Ascending aorta (tissue), 2 donors: ENCODE measurements at regions not wholly inside any gene's neighbourhood (a gene's known extent, or its start where the extent isn't known, plus 50 kb on each side); places are given as distances from the start of the nearest gene placed in this dataset.

ENCODE experiments used
- DNase-seq, 2 donors: peaks; one replicate each; pipeline ENCODE4 v3.0.0-alpha.2; 2019; ENCODE audit warnings: low spot score in 2 of 2
- H3K27ac ChIP-seq, 2 donors: fragments of 200-600 bp; sonication (generic); one replicate each; pipeline ENCODE4 v1.5.1; 2016 to 2017; ENCODE audit warnings: mild to moderate bottlenecking in 1 of 2
- H3K27me3 ChIP-seq: fragments of 200-600 bp; sonication (generic); one replicate; pipeline ENCODE4 v1.5.1; 2017
- H3K36me3 ChIP-seq, 2 donors: fragments of 200-600 bp; sonication (generic); one replicate each; pipeline ENCODE4 v1.5.1; 2016
- H3K4me1 ChIP-seq, 2 donors: fragments of 200-600 bp; sonication (generic); one replicate each; pipeline ENCODE4 v1.5.1; 2016 to 2017; ENCODE audit warnings: mild to moderate bottlenecking in 1 of 2
- H3K4me3 ChIP-seq, 2 donors: fragments of 200-600 bp; sonication (generic); one replicate each; pipeline ENCODE4 v1.5.1; 2016 to 2017; ENCODE audit warnings: mild to moderate bottlenecking in 1 of 2
- H3K9me3 ChIP-seq, 2 donors: fragments of 200-600 bp; sonication (generic); one replicate each; pipeline ENCODE4 v1.5.1; 2016
- CTCF ChIP-seq, 3 experiments: fragments of 200-600 bp in 2 of 3; fragments of 450-650 bp in 1 of 3; sonication (generic) in 2 of 3; IDR thresholded peaks; one replicate each; pipeline ENCODE4 v1.5.1; 2016 to 2019; ENCODE audit warnings: antibody characterized with exemption in 3 of 3, mild to moderate bottlenecking in 1 of 3, moderate library complexity in 1 of 3
- intact Hi-C: fragments of 100-400 bp; cut with DNase I; formaldehyde crosslinking; loops from one replicate; pipeline ENCODE4 v1.15.1; 2023

- no peak overlapping the region for H3K4me3 ChIP-seq
- H3K27ac ChIP-seq, result peak overlapping the region; percentile 63 to 70
- no peaks in the 10 kb centered on the region for H3K27me3 ChIP-seq
- no peak for TF ChIP-seq CTCF (IDR thresholded peaks at IDR 0.05)
- H3K9me3 ChIP-seq, result no peaks in the 10 kb centered on the region
- DNase-seq, result no peak
- intact Hi-C loops, result loop anchor here (5.0 kb wide), 1 partner anchor 32 kb away; no protein-coding TSS in a partner anchor
- peaks cover 0 to 35% of the 10 kb centered on the region in 2 donors for H3K4me1 ChIP-seq
- no peaks in the 10 kb centered on the region for H3K36me3 ChIP-seq
These were observed 223.5 kb upstream of the BLID start for GRCh38 chr11:122339436-122340060.

- intact Hi-C loops, result no loop called here
- H3K4me3 ChIP-seq, result peak overlapping the region; percentile 22 to 50
These were observed 221.7 kb upstream of the BLID start for GRCh38 chr11:122337704-122338103.

GRCh38 chr11:122337241-122337640, 221.2 kb upstream of the BLID start:
- TF ChIP-seq CTCF (IDR thresholded peaks at IDR 0.05), result no peak
- H3K4me1 ChIP-seq, result peaks cover 0 to 22% of the 10 kb centered on the region in 2 donors
- no peaks in the 10 kb centered on the region for H3K27me3 ChIP-seq
- peak overlapping the region; percentile 80 to 81 for H3K27ac ChIP-seq
- H3K4me3 ChIP-seq, result peak overlapping the region; percentile 22 to 50
- no peaks in the 10 kb centered on the region for H3K36me3 ChIP-seq
- intact Hi-C loops, result no loop called here
- no peaks in the 10 kb centered on the region for H3K9me3 ChIP-seq
- DNase-seq, result no peak

More at GRCh38 chr11:122337704-122338103, 221.7 kb upstream of the BLID start:
- peak overlapping the region; percentile 80 to 81 for H3K27ac ChIP-seq
- no peaks in the 10 kb centered on the region for H3K27me3 ChIP-seq
- no peak for TF ChIP-seq CTCF (IDR thresholded peaks at IDR 0.05)
- no peak for DNase-seq
- no peaks in the 10 kb centered on the region for H3K9me3 ChIP-seq
- H3K36me3 ChIP-seq, result no peaks in the 10 kb centered on the region
- H3K4me1 ChIP-seq, result peaks cover 0 to 26% of the 10 kb centered on the region in 2 donors

- no peak for DNase-seq
- intact Hi-C loops, result no loop called here
- TF ChIP-seq CTCF (IDR thresholded peaks at IDR 0.05), result no peak
- Histone ChIP-seq H3K4me3 (peak overlapping the region in 1 of 2 donors; percentile 50), H3K4me1 (peaks cover 0 to 21% of the 10 kb centered on the region in 2 donors), H3K27me3 (no peaks in the 10 kb centered on the region), H3K9me3 (no peaks in the 10 kb centered on the region), H3K27ac (peak overlapping the region; percentile 80 to 81), H3K36me3 (no peaks in the 10 kb centered on the region)
These were observed 220.7 kb upstream of the BLID start for GRCh38 chr11:122336706-122337105.

DNA sequence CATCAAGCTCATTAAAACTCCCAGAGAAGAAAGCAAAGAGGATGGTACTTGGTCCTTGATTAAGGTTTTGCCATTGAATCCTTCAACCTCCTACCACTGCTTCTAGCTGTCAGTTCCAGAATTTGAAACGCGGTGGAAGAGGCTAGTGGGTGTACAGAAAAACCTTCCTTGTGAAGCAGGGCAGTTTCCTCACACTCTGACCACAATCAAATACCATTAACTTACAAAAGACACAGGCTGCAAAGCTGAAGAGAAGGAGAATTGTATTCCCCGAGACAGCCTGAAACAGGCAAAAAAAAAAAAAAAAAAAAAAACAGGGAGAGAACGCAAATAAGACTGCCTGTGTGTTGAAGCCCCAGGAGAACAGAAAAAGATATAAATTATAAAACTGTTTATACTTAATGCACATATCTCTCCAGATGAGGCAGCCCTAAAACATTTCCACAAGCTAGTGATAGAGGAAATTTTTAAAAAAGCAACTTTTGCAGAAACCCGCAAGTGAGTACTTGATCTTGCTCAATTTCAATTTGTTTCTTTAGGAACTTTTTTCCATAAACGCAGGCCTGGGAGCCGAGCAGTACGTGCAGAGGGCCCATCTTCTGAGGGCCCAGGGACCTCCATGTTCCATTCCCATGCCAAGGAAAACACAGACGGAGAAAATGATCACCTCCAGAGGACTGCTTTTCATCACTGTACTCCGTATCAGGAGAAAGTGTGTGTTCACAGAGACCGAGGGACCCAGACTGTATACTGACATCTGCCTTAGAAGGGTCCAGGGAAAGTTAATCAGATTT, 218.7 kb upstream of the BLID start:
- no peak for TF ChIP-seq CTCF (IDR thresholded peaks at IDR 0.05)
- Histone ChIP-seq H3K4me3 (peak overlapping the region; percentile 32 to 46), H3K27me3 (no peaks in the 10 kb centered on the region), H3K36me3 (no peaks in the 10 kb centered on the region), H3K4me1 (peaks cover 0 to 17% of the 10 kb centered on the region in 2 donors), H3K9me3 (no peaks in the 10 kb centered on the region), H3K27ac (peak overlapping the region; percentile 80 to 81)
- intact Hi-C loops, result no loop called here
- DNase-seq, result no peak
